Activated T-helper 17 cell treated with anti-CD3 and anti-CD28 coated beads, Interleukin-2, amount 50 U/mL, for 72 hours (primary cell): ENCODE measurements at regions not wholly inside any gene's neighbourhood (a gene's known extent, or its start where the extent isn't known, plus 50 kb on each side); places are given as distances from the start of the nearest gene placed in this dataset.
"Not testable (repeated sequence)": the region's sequence is repeated elsewhere in the genome, so short reads cannot be mapped to it uniquely, and the experiment has no call there.

Experiments
- ATAC-seq: fragments of 150-1000 bp; cut with Tn5 transposase; replicated peaks from 2 replicates; pipeline ENCODE4 v1.10.0; 2021; ENCODE audit warnings: mild to moderate bottlenecking, moderate library complexity
- H3K27ac Mint-ChIP-seq: one replicate; pipeline ENCODE4 v1.8.0; 2022; ENCODE audit warnings: mixed read lengths
- H3K27me3 Mint-ChIP-seq: one replicate; pipeline ENCODE4 v1.8.0; 2022; ENCODE audit warnings: mixed read lengths
- H3K36me3 Mint-ChIP-seq: one replicate; pipeline ENCODE4 v1.8.0; 2022; ENCODE audit warnings: low read depth, mild to moderate bottlenecking, mixed read lengths
- H3K4me1 Mint-ChIP-seq: one replicate; pipeline ENCODE4 v1.8.0; 2022; ENCODE audit warnings: mixed read lengths
- H3K4me3 Mint-ChIP-seq: one replicate; pipeline ENCODE4 v1.8.0; 2022; ENCODE audit warnings: mild to moderate bottlenecking, mixed read lengths
- H3K9me3 Mint-ChIP-seq: one replicate; pipeline ENCODE4 v1.8.0; 2022; ENCODE audit warnings: mixed read lengths

- Mint-ChIP-seq H3K9me3 (peaks cover 15% of the 10 kb centered on the region), H3K27ac (no peak overlapping the region), H3K4me1 (no peaks in the 10 kb centered on the region), H3K36me3 (no peaks in the 10 kb centered on the region), H3K27me3 (no peaks in the 10 kb centered on the region), H3K4me3 (no peak overlapping the region)
- no peak for ATAC-seq
These were observed 451.4 kb upstream of the POM121L12 start for GRCh38 chr7:52584041-52584440.

- not testable (repeated sequence) for H3K9me3 Mint-ChIP-seq, H3K4me3 Mint-ChIP-seq, H3K27ac Mint-ChIP-seq, H3K4me1 Mint-ChIP-seq, ATAC-seq, H3K36me3 Mint-ChIP-seq, H3K27me3 Mint-ChIP-seq
These were observed 462.3 kb upstream of the POM121L12 start for GRCh38 chr7:52573141-52573540.

GRCh38 chr7:52571026-52571425, 464.4 kb upstream of the POM121L12 start:
- Mint-ChIP-seq H3K4me1 (no peaks in the 10 kb centered on the region), H3K4me3 (no peak overlapping the region), H3K36me3 (no peaks in the 10 kb centered on the region), H3K27me3 (no peaks in the 10 kb centered on the region), H3K9me3 (peaks cover 9% of the 10 kb centered on the region), H3K27ac (no peak overlapping the region)
- ATAC-seq = no peak

GRCh38 chr7:52569151-52569550, 466.3 kb upstream of the POM121L12 start:
- H3K4me3 Mint-ChIP-seq = no peak overlapping the region
- H3K27ac Mint-ChIP-seq = no peak overlapping the region
- H3K9me3 Mint-ChIP-seq = peaks cover 9% of the 10 kb centered on the region
- no peaks in the 10 kb centered on the region for H3K27me3 Mint-ChIP-seq
- H3K36me3 Mint-ChIP-seq = no peaks in the 10 kb centered on the region
- no peaks in the 10 kb centered on the region for H3K4me1 Mint-ChIP-seq
- no peak for ATAC-seq

GRCh38 chr7:52565974-52566373, 469.5 kb upstream of the POM121L12 start:
- no peak overlapping the region for H3K4me3 Mint-ChIP-seq
- no peaks in the 10 kb centered on the region for H3K36me3 Mint-ChIP-seq
- H3K27me3 Mint-ChIP-seq = no peaks in the 10 kb centered on the region
- H3K9me3 Mint-ChIP-seq = peaks cover 27% of the 10 kb centered on the region
- no peak overlapping the region for H3K27ac Mint-ChIP-seq
- no peak for ATAC-seq
- H3K4me1 Mint-ChIP-seq = no peaks in the 10 kb centered on the region

- H3K4me3 Mint-ChIP-seq = no peak overlapping the region
- no peaks in the 10 kb centered on the region for H3K27me3 Mint-ChIP-seq
- no peaks in the 10 kb centered on the region for H3K4me1 Mint-ChIP-seq
- ATAC-seq = no peak
- H3K27ac Mint-ChIP-seq = no peak overlapping the region
- H3K36me3 Mint-ChIP-seq = no peaks in the 10 kb centered on the region
- peaks cover 8% of the 10 kb centered on the region for H3K9me3 Mint-ChIP-seq
These were observed 479.6 kb upstream of the POM121L12 start for GRCh38 chr7:52555805-52556204.

- no peaks in the 10 kb centered on the region for H3K27me3 Mint-ChIP-seq
- H3K9me3 Mint-ChIP-seq = peaks cover 21% of the 10 kb centered on the region
- H3K4me1 Mint-ChIP-seq = no peaks in the 10 kb centered on the region
- H3K27ac Mint-ChIP-seq = no peak overlapping the region
- H3K36me3 Mint-ChIP-seq = no peaks in the 10 kb centered on the region
- no peak overlapping the region for H3K4me3 Mint-ChIP-seq
- ATAC-seq = no peak
These were observed 488.0 kb upstream of the POM121L12 start for GRCh38 chr7:52547308-52547910.

- H3K27ac Mint-ChIP-seq, H3K36me3 Mint-ChIP-seq, ATAC-seq, H3K4me1 Mint-ChIP-seq, H3K27me3 Mint-ChIP-seq, H3K4me3 Mint-ChIP-seq: not testable (repeated sequence)
- H3K9me3 Mint-ChIP-seq = peaks cover 13% of the 10 kb centered on the region
These were observed 494.2 kb upstream of the POM121L12 start for GRCh38 chr7:52541198-52541765.

- H3K4me3 Mint-ChIP-seq = no peak overlapping the region
- H3K27ac Mint-ChIP-seq = no peak overlapping the region
- H3K4me1 Mint-ChIP-seq = no peaks in the 10 kb centered on the region
- H3K9me3 Mint-ChIP-seq = peaks cover 13% of the 10 kb centered on the region
- ATAC-seq = no peak
- no peaks in the 10 kb centered on the region for H3K36me3 Mint-ChIP-seq
- H3K27me3 Mint-ChIP-seq = no peaks in the 10 kb centered on the region
These were observed 495.4 kb upstream of the POM121L12 start for GRCh38 chr7:52540041-52540440.

GRCh38 chr7:52539414-52539813, 496.0 kb upstream of the POM121L12 start:
- H3K4me3 Mint-ChIP-seq = no peak overlapping the region
- no peaks in the 10 kb centered on the region for H3K36me3 Mint-ChIP-seq
- H3K27me3 Mint-ChIP-seq = no peaks in the 10 kb centered on the region
- ATAC-seq = no peak
- H3K27ac Mint-ChIP-seq = no peak overlapping the region
- H3K4me1 Mint-ChIP-seq = no peaks in the 10 kb centered on the region
- peaks cover 13% of the 10 kb centered on the region for H3K9me3 Mint-ChIP-seq

GRCh38 chr7:52537051-52537450, 498.4 kb upstream of the POM121L12 start:
- peaks cover 14% of the 10 kb centered on the region for H3K9me3 Mint-ChIP-seq
- H3K27ac Mint-ChIP-seq = no peak overlapping the region
- H3K4me3 Mint-ChIP-seq = no peak overlapping the region
- no peak for ATAC-seq
- no peaks in the 10 kb centered on the region for H3K4me1 Mint-ChIP-seq
- H3K27me3 Mint-ChIP-seq = no peaks in the 10 kb centered on the region
- no peaks in the 10 kb centered on the region for H3K36me3 Mint-ChIP-seq

- no peak overlapping the region for H3K27ac Mint-ChIP-seq
- peaks cover 23% of the 10 kb centered on the region for H3K9me3 Mint-ChIP-seq
- no peak for ATAC-seq
- H3K36me3 Mint-ChIP-seq = no peaks in the 10 kb centered on the region
- no peaks in the 10 kb centered on the region for H3K27me3 Mint-ChIP-seq
- no peaks in the 10 kb centered on the region for H3K4me1 Mint-ChIP-seq
- H3K4me3 Mint-ChIP-seq = no peak overlapping the region
These were observed 509.6 kb upstream of the POM121L12 start for GRCh38 chr7:52525772-52526341.

GRCh38 chr7:52518869-52519268, 516.6 kb upstream of the POM121L12 start:
- no peak for ATAC-seq
- Mint-ChIP-seq H3K27me3 (no peaks in the 10 kb centered on the region), H3K4me1 (no peaks in the 10 kb centered on the region), H3K27ac (no peak overlapping the region), H3K9me3 (peaks cover 33% of the 10 kb centered on the region), H3K4me3 (no peak overlapping the region), H3K36me3 (no peaks in the 10 kb centered on the region)

GRCh38 chr7:52512656-52513055, 522.8 kb upstream of the POM121L12 start:
- no peaks in the 10 kb centered on the region for H3K36me3 Mint-ChIP-seq
- ATAC-seq = no peak
- H3K9me3 Mint-ChIP-seq = peaks cover 22% of the 10 kb centered on the region
- H3K4me1 Mint-ChIP-seq = no peaks in the 10 kb centered on the region
- no peak overlapping the region for H3K27ac Mint-ChIP-seq
- H3K27me3 Mint-ChIP-seq = no peaks in the 10 kb centered on the region
- H3K4me3 Mint-ChIP-seq = no peak overlapping the region

GRCh38 chr7:52507546-52508255, 527.7 kb upstream of the POM121L12 start:
- H3K4me1 Mint-ChIP-seq = no peaks in the 10 kb centered on the region

More at GRCh38 chr7:52507546-52508255, 527.7 kb upstream of the POM121L12 start:
- H3K4me3 Mint-ChIP-seq = no peak overlapping the region
- no peak for ATAC-seq
- H3K36me3 Mint-ChIP-seq = no peaks in the 10 kb centered on the region
- H3K27me3 Mint-ChIP-seq = no peaks in the 10 kb centered on the region
- peaks cover 16% of the 10 kb centered on the region for H3K9me3 Mint-ChIP-seq
- H3K27ac Mint-ChIP-seq = no peak overlapping the region
